Sigmoid colon (tissue), 4 donors: ENCODE measurements at regions not wholly inside any gene's neighbourhood (a gene's known extent, or its start where the extent isn't known, plus 50 kb on each side); places are given as distances from the start of the nearest gene placed in this dataset.

ENCODE experiments used
- EP300 ChIP-seq, 4 donors: sonication (generic); formaldehyde crosslinking; IDR thresholded peaks; one replicate each; pipeline ENCODE4 v1.6.1; 2017; ENCODE audit warnings: antibody characterized with exemption in 4 of 4
- POLR2A ChIP-seq, 2 donors: fragments of 450-650 bp; IDR thresholded peaks; one replicate each; pipeline ENCODE4 v1.6.1; 2016; ENCODE audit warnings: antibody characterized with exemption in 2 of 2, mild to moderate bottlenecking in 2 of 2, moderate library complexity in 2 of 2
- POLR2AphosphoS5 ChIP-seq, 4 donors: sonication (generic); formaldehyde crosslinking; IDR thresholded peaks; one replicate each; pipeline ENCODE4 v1.6.1; 2017; ENCODE audit warnings: antibody characterized with exemption in 4 of 4
- TF ChIP-seq, protein P1 (sequence below), 4 experiments: fragments of 450-650 bp in 3 of 4; fragments of 200-600 bp in 1 of 4; IDR thresholded peaks; one replicate each; pipeline ENCODE4 v1.5.1; 2016 to 2019; ENCODE audit warnings: antibody characterized with exemption in 4 of 4, mild to moderate bottlenecking in 3 of 4, moderate library complexity in 2 of 4

- TF ChIP-seq POLR2A (IDR thresholded peaks at IDR 0.05): no peak
- no peak for TF ChIP-seq POLR2AphosphoS5 (IDR thresholded peaks at IDR 0.05)
- TF ChIP-seq EP300 (IDR thresholded peaks at IDR 0.05): no peak
- TF ChIP-seq, protein P1, sequence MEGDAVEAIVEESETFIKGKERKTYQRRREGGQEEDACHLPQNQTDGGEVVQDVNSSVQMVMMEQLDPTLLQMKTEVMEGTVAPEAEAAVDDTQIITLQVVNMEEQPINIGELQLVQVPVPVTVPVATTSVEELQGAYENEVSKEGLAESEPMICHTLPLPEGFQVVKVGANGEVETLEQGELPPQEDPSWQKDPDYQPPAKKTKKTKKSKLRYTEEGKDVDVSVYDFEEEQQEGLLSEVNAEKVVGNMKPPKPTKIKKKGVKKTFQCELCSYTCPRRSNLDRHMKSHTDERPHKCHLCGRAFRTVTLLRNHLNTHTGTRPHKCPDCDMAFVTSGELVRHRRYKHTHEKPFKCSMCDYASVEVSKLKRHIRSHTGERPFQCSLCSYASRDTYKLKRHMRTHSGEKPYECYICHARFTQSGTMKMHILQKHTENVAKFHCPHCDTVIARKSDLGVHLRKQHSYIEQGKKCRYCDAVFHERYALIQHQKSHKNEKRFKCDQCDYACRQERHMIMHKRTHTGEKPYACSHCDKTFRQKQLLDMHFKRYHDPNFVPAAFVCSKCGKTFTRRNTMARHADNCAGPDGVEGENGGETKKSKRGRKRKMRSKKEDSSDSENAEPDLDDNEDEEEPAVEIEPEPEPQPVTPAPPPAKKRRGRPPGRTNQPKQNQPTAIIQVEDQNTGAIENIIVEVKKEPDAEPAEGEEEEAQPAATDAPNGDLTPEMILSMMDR (IDR thresholded peaks at IDR 0.05): no peak
These were observed 173.0 kb downstream of the SEC23A start for GRCh38 chr14:38930022-38930421.
